ENCODE measurements at regions not wholly inside any gene's neighbourhood (a gene's known extent, or its start where the extent isn't known, plus 50 kb on each side); places are given as distances from the start of the nearest gene placed in this dataset.

DNA sequence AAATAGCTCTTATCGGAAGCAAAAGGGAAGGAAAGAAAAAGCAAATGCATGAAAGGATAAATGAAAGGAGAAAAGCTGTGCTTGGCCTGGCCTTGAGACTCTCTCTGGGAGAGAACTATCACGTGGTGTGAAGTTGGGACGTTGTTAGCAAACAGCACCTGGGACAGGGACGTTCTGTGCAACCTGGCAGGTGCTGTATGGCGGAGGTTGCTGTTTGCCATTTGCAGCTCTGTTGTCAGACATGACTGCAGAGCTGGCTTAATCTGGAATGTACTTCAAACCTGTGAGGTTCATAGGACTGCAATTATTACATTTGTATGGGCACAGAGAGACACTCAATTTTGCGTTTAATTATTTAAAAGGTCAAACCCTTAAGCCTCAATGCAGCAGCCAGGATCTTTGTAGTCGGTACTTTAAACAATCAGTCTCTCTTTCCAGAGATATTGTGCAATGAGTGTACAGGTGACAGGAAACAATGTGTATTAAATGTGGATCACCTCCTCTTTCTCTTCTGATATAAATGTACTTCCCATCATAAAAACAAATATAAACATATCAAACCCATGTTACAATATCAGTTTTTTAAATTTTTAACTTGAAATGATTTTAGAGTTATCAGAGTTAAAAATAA lies 800.5 kb upstream of the KCND2 start:
- TF ChIP-seq, protein P1, sequence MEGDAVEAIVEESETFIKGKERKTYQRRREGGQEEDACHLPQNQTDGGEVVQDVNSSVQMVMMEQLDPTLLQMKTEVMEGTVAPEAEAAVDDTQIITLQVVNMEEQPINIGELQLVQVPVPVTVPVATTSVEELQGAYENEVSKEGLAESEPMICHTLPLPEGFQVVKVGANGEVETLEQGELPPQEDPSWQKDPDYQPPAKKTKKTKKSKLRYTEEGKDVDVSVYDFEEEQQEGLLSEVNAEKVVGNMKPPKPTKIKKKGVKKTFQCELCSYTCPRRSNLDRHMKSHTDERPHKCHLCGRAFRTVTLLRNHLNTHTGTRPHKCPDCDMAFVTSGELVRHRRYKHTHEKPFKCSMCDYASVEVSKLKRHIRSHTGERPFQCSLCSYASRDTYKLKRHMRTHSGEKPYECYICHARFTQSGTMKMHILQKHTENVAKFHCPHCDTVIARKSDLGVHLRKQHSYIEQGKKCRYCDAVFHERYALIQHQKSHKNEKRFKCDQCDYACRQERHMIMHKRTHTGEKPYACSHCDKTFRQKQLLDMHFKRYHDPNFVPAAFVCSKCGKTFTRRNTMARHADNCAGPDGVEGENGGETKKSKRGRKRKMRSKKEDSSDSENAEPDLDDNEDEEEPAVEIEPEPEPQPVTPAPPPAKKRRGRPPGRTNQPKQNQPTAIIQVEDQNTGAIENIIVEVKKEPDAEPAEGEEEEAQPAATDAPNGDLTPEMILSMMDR (IDR thresholded peaks at IDR 0.05) = no peak
- no peak for TF ChIP-seq POLR2A (IDR thresholded peaks at IDR 0.05)

Measured in heart left ventricle (tissue), 13 donors.